Activated naive CD4-positive, alpha-beta T cell treated with anti-CD3 and anti-CD28 coated beads, Interleukin-2, amount 50 U/mL, for 72 hours (primary cell): ENCODE measurements at regions not wholly inside any gene's neighbourhood (a gene's known extent, or its start where the extent isn't known, plus 50 kb on each side); places are given as distances from the start of the nearest gene placed in this dataset.
"Not testable (repeated sequence)": the region's sequence is repeated elsewhere in the genome, so short reads cannot be mapped to it uniquely, and the experiment has no call there.

Experiments used
- ATAC-seq, 2 donors: fragments of 150-1000 bp; cut with Tn5 transposase; 2 replicates each; pipeline ENCODE4 v1.10.0; 2021; ENCODE audit warnings: mild to moderate bottlenecking in 2 of 2, moderate library complexity in 2 of 2
- DNase-seq, 2 donors: peaks; one replicate each; pipeline ENCODE4 v3.0.0; 2021 to 2022; ENCODE audit warnings: low spot score in 2 of 2
- H3K27ac Mint-ChIP-seq, 2 donors: one replicate each; pipeline ENCODE4 v1.8.0; 2022; ENCODE audit warnings: mild to moderate bottlenecking in 2 of 2, mixed read lengths in 2 of 2
- H3K36me3 Mint-ChIP-seq, 2 donors: one replicate each; pipeline ENCODE4 v1.8.0; 2022; ENCODE audit warnings: mixed read lengths in 2 of 2
- H3K9me3 Mint-ChIP-seq, 2 donors: one replicate each; pipeline ENCODE4 v1.8.0; 2022; ENCODE audit warnings: mixed read lengths in 2 of 2

DNA sequence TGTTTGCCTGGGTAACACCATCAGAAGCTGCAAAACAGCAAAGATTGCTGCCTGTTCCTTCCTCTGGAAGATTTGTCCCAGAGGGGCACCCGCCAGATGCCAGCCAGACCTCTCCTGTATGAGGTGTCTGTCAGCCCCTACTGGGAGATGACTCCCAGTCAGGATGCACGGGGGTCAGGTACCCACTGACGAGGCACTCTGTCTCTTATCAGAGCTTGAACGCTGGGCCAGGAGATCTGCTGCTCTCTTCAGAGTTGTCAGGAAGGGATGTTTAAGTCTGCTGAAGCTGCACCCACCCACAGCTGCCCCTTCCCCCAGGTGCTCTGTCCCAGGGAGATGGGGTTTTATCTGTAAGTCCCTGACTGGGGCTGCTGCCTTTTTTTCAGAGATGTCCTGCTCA lies 207.4 kb upstream of the PDE3A start:
- H3K9me3 Mint-ChIP-seq, H3K36me3 Mint-ChIP-seq, DNase-seq, H3K27ac Mint-ChIP-seq, ATAC-seq: not testable (repeated sequence)

DNA sequence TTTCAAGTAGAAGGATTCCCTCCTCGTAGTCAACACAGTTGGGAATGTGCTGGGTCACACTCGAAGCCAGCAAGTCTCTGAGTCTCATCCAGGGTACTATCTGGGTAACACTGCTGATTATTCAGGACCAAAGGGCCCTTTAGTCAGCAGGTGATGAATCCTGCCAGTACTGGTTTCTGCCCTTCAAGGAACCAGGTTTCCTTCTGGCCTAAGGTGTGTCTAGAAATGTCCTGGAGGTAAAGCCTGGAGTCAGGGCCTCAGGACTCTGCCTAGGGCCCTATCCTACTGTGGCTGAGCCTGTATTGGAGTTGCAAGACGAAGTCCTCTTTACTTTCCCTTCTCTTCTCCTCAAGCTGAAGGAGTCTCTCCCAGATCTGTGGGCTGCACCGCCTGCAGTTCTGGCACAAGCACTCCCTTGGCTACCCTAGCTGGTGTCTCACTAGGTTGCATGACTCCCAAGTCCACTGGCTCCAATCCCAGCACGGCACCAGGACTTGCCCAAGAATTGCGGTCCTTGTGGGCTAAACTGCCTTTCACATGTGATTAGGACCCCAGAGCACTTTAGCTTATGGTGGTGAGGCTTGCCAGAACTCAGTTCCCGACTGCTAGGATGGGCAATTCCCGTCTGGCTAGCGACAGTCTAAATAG lies 193.7 kb upstream of the PDE3A start:
- DNase-seq: no peak
- peaks cover 0 to 12% of the 10 kb centered on the region in 2 donors for H3K9me3 Mint-ChIP-seq
- ATAC-seq: no peak
- H3K27ac Mint-ChIP-seq: no peak overlapping the region
- no peaks in the 10 kb centered on the region for H3K36me3 Mint-ChIP-seq

DNA sequence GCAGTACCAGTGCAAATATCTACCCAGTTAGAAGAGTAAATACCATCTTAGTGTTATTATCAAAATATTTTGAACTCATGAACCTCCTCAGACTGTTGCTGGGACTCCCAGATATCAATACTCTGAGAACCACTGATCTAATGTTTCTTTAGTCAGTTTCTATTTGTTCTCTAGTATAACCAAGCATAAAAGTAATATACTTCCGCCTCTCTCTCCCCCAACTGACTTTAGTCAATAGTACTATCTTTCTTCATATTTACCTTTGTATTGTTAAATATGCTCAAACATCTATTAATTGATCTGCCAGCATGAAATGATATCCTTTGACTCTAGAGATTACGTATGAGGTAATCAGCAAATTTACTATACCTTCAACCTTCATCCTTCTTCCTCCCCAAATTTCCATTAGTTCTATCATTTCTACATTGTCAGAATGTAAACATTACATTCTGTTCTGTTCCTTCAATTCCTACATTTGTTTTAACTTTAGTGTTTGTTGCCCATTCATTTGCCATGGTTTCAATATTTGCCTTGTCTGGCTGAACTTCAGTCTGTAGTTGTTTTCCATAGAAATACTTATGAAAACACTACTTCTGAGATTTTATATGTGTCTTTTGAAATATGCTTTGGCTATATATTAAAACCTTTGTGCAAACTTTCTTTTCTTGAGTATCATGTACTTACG lies 192.5 kb upstream of the PDE3A start:
- DNase-seq: no peak
- H3K36me3 Mint-ChIP-seq: no peaks in the 10 kb centered on the region
- peaks cover 1 to 12% of the 10 kb centered on the region in 2 donors for H3K9me3 Mint-ChIP-seq
- no peak overlapping the region for H3K27ac Mint-ChIP-seq
- no peak for ATAC-seq

DNA sequence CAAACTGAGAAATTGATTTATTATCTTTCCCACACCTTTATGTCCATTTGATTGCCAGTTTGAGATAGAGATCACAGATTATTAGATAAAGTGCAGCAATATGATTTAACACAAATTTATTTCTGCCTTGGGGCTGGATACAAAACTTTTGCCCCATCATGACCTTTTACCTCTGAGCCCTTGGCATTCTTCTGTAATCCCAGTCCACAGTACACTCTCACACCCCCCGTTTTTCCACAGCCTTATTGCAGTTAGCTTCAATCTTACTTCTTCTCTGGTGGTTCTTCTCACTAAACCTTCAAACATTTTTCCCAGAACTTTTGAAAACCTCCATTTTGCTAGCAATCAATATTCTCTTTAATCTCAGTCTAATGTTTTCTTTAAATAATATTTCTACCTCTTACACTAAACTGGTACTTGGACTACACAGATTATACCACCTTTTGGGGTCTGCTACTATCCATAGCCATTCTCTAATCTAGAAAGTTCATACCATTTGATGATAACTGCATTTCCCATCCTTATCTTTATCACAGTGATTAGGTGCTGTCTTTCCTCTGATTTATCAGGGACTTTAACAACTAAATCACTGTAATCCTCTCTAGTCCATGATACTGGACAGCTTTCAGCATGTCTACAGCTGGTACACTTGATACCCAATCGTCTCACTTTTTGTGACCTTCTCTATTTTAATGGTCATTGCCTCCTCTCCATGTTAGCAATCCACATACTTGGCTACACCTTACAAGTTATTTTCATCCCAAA lies 186.7 kb upstream of the PDE3A start:
- H3K36me3 Mint-ChIP-seq: no peaks in the 10 kb centered on the region
- ATAC-seq (no peak), DNase-seq (no peak)
- peaks cover 0 to 10% of the 10 kb centered on the region in 2 donors for H3K9me3 Mint-ChIP-seq
- H3K27ac Mint-ChIP-seq: no peak overlapping the region

GRCh38 chr12:20183563-20183962 lies 184.8 kb upstream of the PDE3A start:
- ATAC-seq: no peak
- DNase-seq: no peak
- Mint-ChIP-seq H3K36me3 (no peaks in the 10 kb centered on the region), H3K9me3 (peaks cover 0 to 10% of the 10 kb centered on the region in 2 donors), H3K27ac (no peak overlapping the region)

- peaks cover 0 to 10% of the 10 kb centered on the region in 2 donors for H3K9me3 Mint-ChIP-seq
- H3K27ac Mint-ChIP-seq: no peak overlapping the region
- DNase-seq: no peak
- H3K36me3 Mint-ChIP-seq: no peaks in the 10 kb centered on the region
- ATAC-seq: no peak
Observed at GRCh38 chr12:20184514-20184913, 183.8 kb upstream of the PDE3A start.

- peaks cover 0 to 10% of the 10 kb centered on the region in 2 donors for H3K9me3 Mint-ChIP-seq
- no peak overlapping the region for H3K27ac Mint-ChIP-seq
- DNase-seq (no peak), ATAC-seq (no peak)
- no peaks in the 10 kb centered on the region for H3K36me3 Mint-ChIP-seq
Observed at GRCh38 chr12:20187456-20187855, 180.9 kb upstream of the PDE3A start.

- DNase-seq: no peak
- peaks cover 0 to 10% of the 10 kb centered on the region in 2 donors for H3K9me3 Mint-ChIP-seq
- no peak for ATAC-seq
- H3K27ac Mint-ChIP-seq: no peak overlapping the region
- no peaks in the 10 kb centered on the region for H3K36me3 Mint-ChIP-seq
Observed at GRCh38 chr12:20188930-20189653, 179.2 kb upstream of the PDE3A start.

- Mint-ChIP-seq H3K9me3 (peaks cover 0 to 10% of the 10 kb centered on the region in 2 donors), H3K27ac (no peak overlapping the region), H3K36me3 (no peaks in the 10 kb centered on the region)
- DNase-seq: no peak
- no peak for ATAC-seq
Observed at GRCh38 chr12:20189767-20190166, 178.6 kb upstream of the PDE3A start.

- ATAC-seq (no peak), DNase-seq (no peak)
- peaks cover 10 to 11% of the 10 kb centered on the region in 2 donors for H3K9me3 Mint-ChIP-seq
- H3K27ac Mint-ChIP-seq: no peak overlapping the region
- H3K36me3 Mint-ChIP-seq: no peaks in the 10 kb centered on the region
Observed at GRCh38 chr12:20194171-20194570, 174.2 kb upstream of the PDE3A start.

- Mint-ChIP-seq H3K36me3 (no peaks in the 10 kb centered on the region), H3K27ac (no peak overlapping the region), H3K9me3 (peaks cover 10 to 11% of the 10 kb centered on the region in 2 donors)
- ATAC-seq: no peak
- no peak for DNase-seq
Observed at GRCh38 chr12:20196767-20197166, 171.6 kb upstream of the PDE3A start.

DNA sequence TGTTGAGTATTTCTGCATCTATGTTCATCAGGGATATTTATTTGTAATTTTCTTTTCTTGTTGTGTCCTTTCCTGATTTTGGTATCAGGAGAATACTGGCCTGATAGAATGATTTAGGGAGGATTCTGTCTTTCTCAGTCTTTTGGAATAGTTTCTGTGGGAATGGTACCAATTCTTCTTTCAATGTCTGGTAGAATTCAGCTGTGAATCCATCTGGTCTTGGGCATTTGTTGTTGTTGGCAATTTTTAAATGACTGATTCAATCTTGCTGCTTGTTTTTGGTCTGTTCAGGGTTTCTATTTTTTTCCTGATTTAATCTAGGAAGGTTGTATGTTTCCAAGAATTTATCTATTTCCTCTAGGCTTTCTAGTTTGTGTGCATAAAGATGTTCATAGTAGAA lies 170.9 kb upstream of the PDE3A start:
- DNase-seq: no peak
- no peak for ATAC-seq
- Mint-ChIP-seq H3K36me3 (no peaks in the 10 kb centered on the region), H3K27ac (no peak overlapping the region), H3K9me3 (peaks cover 8 to 10% of the 10 kb centered on the region in 2 donors)

DNA sequence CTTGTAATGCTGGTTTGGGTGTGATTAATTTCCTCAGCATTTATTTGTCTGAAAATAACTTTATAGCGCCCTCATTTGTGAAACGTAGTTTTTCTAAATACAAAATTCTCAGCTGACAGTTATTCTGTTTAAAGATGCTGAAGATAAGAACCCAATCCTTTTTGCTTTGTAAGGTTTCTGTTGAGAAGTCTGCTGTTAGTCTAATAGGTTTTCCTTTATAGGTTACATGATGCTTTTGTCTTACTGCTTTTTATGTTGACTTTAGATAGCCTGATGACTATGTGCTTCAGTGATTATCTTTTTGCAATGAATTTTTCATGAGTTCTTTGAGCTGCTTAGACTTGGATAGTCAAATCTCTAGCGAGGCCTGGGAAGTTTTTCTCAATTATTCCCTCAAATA lies 168.6 kb upstream of the PDE3A start:
- Mint-ChIP-seq H3K9me3 (peaks cover 8 to 10% of the 10 kb centered on the region in 2 donors), H3K27ac (no peak overlapping the region), H3K36me3 (no peaks in the 10 kb centered on the region)
- DNase-seq (no peak), ATAC-seq (no peak)

- Mint-ChIP-seq H3K27ac (no peak overlapping the region), H3K36me3 (no peaks in the 10 kb centered on the region), H3K9me3 (peaks cover 7 to 8% of the 10 kb centered on the region in 2 donors)
- no peak for DNase-seq
- ATAC-seq: no peak
Observed at GRCh38 chr12:20201733-20202132, 166.6 kb upstream of the PDE3A start.

GRCh38 chr12:20205854-20206253 lies 162.5 kb upstream of the PDE3A start:
- H3K9me3 Mint-ChIP-seq: peaks cover 5 to 10% of the 10 kb centered on the region in 2 donors
- ATAC-seq: no peak
- H3K27ac Mint-ChIP-seq: no peak overlapping the region
- no peaks in the 10 kb centered on the region for H3K36me3 Mint-ChIP-seq
- DNase-seq: no peak

DNA sequence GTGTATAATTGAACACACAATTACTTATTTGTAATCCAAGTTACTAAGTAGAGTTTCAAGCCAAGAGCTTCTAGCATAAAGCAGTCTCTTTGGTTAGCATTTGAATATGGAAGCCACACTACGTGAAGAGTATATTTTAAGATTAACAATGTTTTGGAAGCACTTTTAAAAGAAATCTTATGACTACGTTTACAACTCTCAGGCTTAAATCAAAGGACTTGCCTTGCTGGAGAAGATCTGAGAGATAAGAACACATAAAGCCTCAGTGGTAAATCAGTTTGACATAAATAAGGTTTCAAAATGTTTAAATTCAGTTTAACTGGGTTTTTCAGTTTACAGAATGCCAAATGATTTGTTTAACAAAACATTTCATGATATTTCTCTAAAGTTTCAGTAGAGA lies 161.9 kb upstream of the PDE3A start:
- no peak for DNase-seq
- H3K27ac Mint-ChIP-seq: no peak overlapping the region
- peaks cover 5 to 10% of the 10 kb centered on the region in 2 donors for H3K9me3 Mint-ChIP-seq
- no peaks in the 10 kb centered on the region for H3K36me3 Mint-ChIP-seq
- no peak for ATAC-seq
